ENCODE measurements at regions not wholly inside any gene's neighbourhood (a gene's known extent, or its start where the extent isn't known, plus 50 kb on each side); places are given as distances from the start of the nearest gene placed in this dataset.

- no peak overlapping the region for H3K14ac ChIP-seq (ENCODE audit: insufficient read length)
- no peak overlapping the region for H4K5ac ChIP-seq (ENCODE audit: insufficient read length, low read depth, low read length)
- H3K56ac ChIP-seq (replicated peaks; ENCODE audit: insufficient read length, low read depth, low read length), result no peak overlapping the region
- no peak overlapping the region for H2AFZ ChIP-seq (ENCODE audit: low read length)
- no peak overlapping the region for H2BK5ac ChIP-seq (ENCODE audit: low read depth, low read length)
- no peaks in the 10 kb centered on the region for H3K9me3 ChIP-seq (ENCODE audit: insufficient read depth in 2 of 2, low read depth in 1 of 2, low read length in 1 of 2)
- no peak overlapping the region for H3K23ac ChIP-seq (ENCODE audit: insufficient read length)
- H2BK15ac ChIP-seq (ENCODE audit: low read length), result no peak overlapping the region
- H3K79me2 ChIP-seq (ENCODE audit: control insufficient read depth in 1 of 2, insufficient read depth in 2 of 2, low read length in 2 of 2), result no peaks in the 10 kb centered on the region
- H3K36me3 ChIP-seq (ENCODE audit: control insufficient read depth in 2 of 4, insufficient read depth in 4 of 4, low read length in 3 of 4), result no peaks in the 10 kb centered on the region
- DNase-seq (ENCODE audit: low read depth in 1 of 2, low spot score in 2 of 2) (no peak), FAIRE-seq (no peak)
- no peak overlapping the region for H3K27ac ChIP-seq (ENCODE audit: low read depth, low read length)
- no peak overlapping the region for H3K4ac ChIP-seq (replicated peaks; ENCODE audit: insufficient read length, low read depth, low read length)
- H3K18ac ChIP-seq (ENCODE audit: extremely low read depth, low read length), result no peak overlapping the region
- H3K23me2 ChIP-seq (ENCODE audit: low read depth, low read length), result no peaks in the 10 kb centered on the region
- H2AK5ac ChIP-seq (ENCODE audit: low read depth, low read length), result no peak overlapping the region
- ChIA-PET POLR2A (ENCODE audit: partially characterized antibody) (no interaction called here), CTCF (ENCODE audit: partially characterized antibody) (interaction anchor here (0.6 to 2.1 kb wide), 2 partner anchors 10 to 177 kb away, joined by 3 to 8 read pairs; no protein-coding TSS in a partner anchor)
- H3K4me2 ChIP-seq (ENCODE audit: insufficient read depth in 1 of 2, low read depth in 2 of 2, low read length in 2 of 2), result no peak overlapping the region
- H3K27me3 ChIP-seq (replicated peaks in 1 of 4; ENCODE audit: control insufficient read depth in 3 of 4, extremely low read depth in 1 of 4, insufficient read depth in 3 of 4, low read length in 3 of 4), result no peaks in the 10 kb centered on the region
- no peak overlapping the region for H4K91ac ChIP-seq (replicated peaks; ENCODE audit: insufficient read length, low read length)
- H2BK20ac ChIP-seq (ENCODE audit: low read length), result no peak overlapping the region
- TF ChIP-seq RAD21 (IDR thresholded peaks at IDR 0.05 in 1 of 2, conservative IDR thresholded peaks at IDR 0.05 in 1 of 2; ENCODE audit: low read depth in 2 of 2, low read length in 2 of 2), result no peak
- TF ChIP-seq POLR2AphosphoS5 (IDR thresholded peaks at IDR 0.05; ENCODE audit: low read depth, low read length), result no peak
- no peak for TF ChIP-seq CBX5 (IDR thresholded peaks at IDR 0.05; ENCODE audit: low read depth, low read length)
- H2BK120ac ChIP-seq (replicated peaks; ENCODE audit: low read depth, low read length), result no peak overlapping the region
- peaks cover 0 to 2% (median 0%) of the 10 kb centered on the region in 4 experiments; a peak in 1 of 7 replicates for H3K4me1 ChIP-seq (replicated peaks in 1 of 4; ENCODE audit: control insufficient read depth in 3 of 4, insufficient read depth in 4 of 4, low read length in 3 of 4)
- no peak overlapping the region for H2BK12ac ChIP-seq (ENCODE audit: low read depth, low read length)
- H4K20me1 ChIP-seq (replicated peaks in 1 of 2; ENCODE audit: control insufficient read depth in 1 of 2, insufficient read depth in 2 of 2, low read length in 2 of 2), result no peaks in the 10 kb centered on the region
- no peaks in the 10 kb centered on the region for H3K79me1 ChIP-seq (ENCODE audit: low read depth, low read length)
- WGBS, 2 experiments (ENCODE audit: extremely low coverage in 1 of 2, insufficient coverage in 1 of 2, insufficient read length in 1 of 2, insufficient replicate concordance in 2 of 2, low coverage in 1 of 2, low lambda C conversion rate in 2 of 2, missing lambda C conversion rate in 1 of 2), result 92% methylated on average over 5 of the region's 5 CpGs; no CpG with 5 or more reads in 1 of the 2 experiments
- no peak overlapping the region for H3K9ac ChIP-seq (replicated peaks in 1 of 4; ENCODE audit: extremely low read depth in 1 of 4, low read depth in 3 of 4, low read length in 3 of 4)
- no peak overlapping the region for H4K8ac ChIP-seq (ENCODE audit: extremely low read depth, insufficient read depth, low read length)
- H3K4me3 ChIP-seq (ENCODE audit: extremely low read depth in 1 of 4, insufficient read depth in 2 of 4, low read depth in 3 of 4, low read length in 4 of 4), result no peak overlapping the region
These were observed 99.9 kb downstream of the C17orf67 start for GRCh38 chr17:56733833-56734232.
